ENCODE measurements at regions not wholly inside any gene's neighbourhood (a gene's known extent, or its start where the extent isn't known, plus 50 kb on each side); places are given as distances from the start of the nearest gene placed in this dataset.
"Not testable (repeated sequence)": the region's sequence is repeated elsewhere in the genome, so short reads cannot be mapped to it uniquely, and the experiment has no call there.

DNA sequence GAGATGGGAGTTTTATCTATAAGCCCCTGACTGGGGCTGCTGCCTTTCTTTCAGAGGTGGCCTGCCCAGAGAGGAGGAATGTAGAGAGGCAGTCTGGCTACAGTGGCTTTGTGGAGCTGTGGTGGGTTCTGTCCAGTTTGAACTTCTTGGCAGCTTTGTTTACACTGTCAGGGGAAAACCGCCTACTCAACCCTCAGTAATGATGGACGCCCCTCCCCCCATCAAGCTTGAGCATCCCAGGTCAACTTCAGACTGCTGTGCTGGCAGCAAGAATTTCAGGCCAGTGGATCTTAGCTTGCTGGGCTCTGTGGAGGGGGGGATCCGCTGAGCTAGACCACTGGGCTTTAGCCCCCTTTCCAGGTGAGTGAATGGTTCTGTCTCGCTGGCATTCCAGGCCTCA is 51.6 kb upstream of the THUMPD2 start:
- DNase-seq (ENCODE audit: low read depth in 2 of 2), result not testable (repeated sequence)

Measured in activated CD4-positive, alpha-beta T cell treated with anti-CD3 and anti-CD28 coated beads for 24 hours (primary cell).